ENCODE measurements at regions not wholly inside any gene's neighbourhood (a gene's known extent, or its start where the extent isn't known, plus 50 kb on each side); places are given as distances from the start of the nearest gene placed in this dataset.

GRCh38 chr2:203629699-203630098 lies 76.7 kb upstream of the CD28 start:
- no peak for DNase-seq
- Mint-ChIP-seq H3K27ac (no peak overlapping the region), H3K36me3 (ENCODE audit: low read depth) (no peaks in the 10 kb centered on the region), H3K27me3 (no peaks in the 10 kb centered on the region), H3K4me1 (ENCODE audit: low read depth) (no peaks in the 10 kb centered on the region), H3K4me3 (no peak overlapping the region), H3K9me3 (no peaks in the 10 kb centered on the region)
- Histone ChIP-seq H3K4me3 (ENCODE audit: low read length) (no peak overlapping the region), H3K9me3 (ENCODE audit: control insufficient read depth in 1 of 2, insufficient read depth in 1 of 2, low read length in 2 of 2) (no peaks in the 10 kb centered on the region), H3K27me3 (ENCODE audit: control insufficient read depth in 1 of 2, insufficient read depth in 2 of 2, low read length in 2 of 2) (no peaks in the 10 kb centered on the region), H3K36me3 (ENCODE audit: insufficient read depth, low read length) (no peaks in the 10 kb centered on the region), H3K4me1 (ENCODE audit: insufficient read depth, low read length) (no peaks in the 10 kb centered on the region), H3K27ac (ENCODE audit: low read depth in 1 of 2, low read length in 2 of 2) (no peak overlapping the region)
- CTCF ChIA-PET: no interaction called here
- ATAC-seq (ENCODE audit: poor library complexity): no peak
- intact Hi-C loops (cut with DNase I, micrococcal nuclease): no loop called here
- TF ChIP-seq, protein P1, sequence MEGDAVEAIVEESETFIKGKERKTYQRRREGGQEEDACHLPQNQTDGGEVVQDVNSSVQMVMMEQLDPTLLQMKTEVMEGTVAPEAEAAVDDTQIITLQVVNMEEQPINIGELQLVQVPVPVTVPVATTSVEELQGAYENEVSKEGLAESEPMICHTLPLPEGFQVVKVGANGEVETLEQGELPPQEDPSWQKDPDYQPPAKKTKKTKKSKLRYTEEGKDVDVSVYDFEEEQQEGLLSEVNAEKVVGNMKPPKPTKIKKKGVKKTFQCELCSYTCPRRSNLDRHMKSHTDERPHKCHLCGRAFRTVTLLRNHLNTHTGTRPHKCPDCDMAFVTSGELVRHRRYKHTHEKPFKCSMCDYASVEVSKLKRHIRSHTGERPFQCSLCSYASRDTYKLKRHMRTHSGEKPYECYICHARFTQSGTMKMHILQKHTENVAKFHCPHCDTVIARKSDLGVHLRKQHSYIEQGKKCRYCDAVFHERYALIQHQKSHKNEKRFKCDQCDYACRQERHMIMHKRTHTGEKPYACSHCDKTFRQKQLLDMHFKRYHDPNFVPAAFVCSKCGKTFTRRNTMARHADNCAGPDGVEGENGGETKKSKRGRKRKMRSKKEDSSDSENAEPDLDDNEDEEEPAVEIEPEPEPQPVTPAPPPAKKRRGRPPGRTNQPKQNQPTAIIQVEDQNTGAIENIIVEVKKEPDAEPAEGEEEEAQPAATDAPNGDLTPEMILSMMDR (IDR thresholded peaks at IDR 0.05): no peak
- POLR2A ChIA-PET: interaction anchor here (1.5 kb wide), 1 partner anchor 103 kb away, joined by 3 read pairs; no protein-coding TSS in a partner anchor

- Mint-ChIP-seq H3K27me3 (no peaks in the 10 kb centered on the region), H3K4me1 (ENCODE audit: low read depth) (peaks cover 7% of the 10 kb centered on the region), H3K27ac (no peak overlapping the region), H3K36me3 (ENCODE audit: low read depth) (no peaks in the 10 kb centered on the region), H3K9me3 (no peaks in the 10 kb centered on the region), H3K4me3 (no peak overlapping the region)
- Histone ChIP-seq H3K36me3 (ENCODE audit: insufficient read depth, low read length) (no peaks in the 10 kb centered on the region), H3K4me1 (ENCODE audit: insufficient read depth, low read length) (no peaks in the 10 kb centered on the region), H3K27me3 (ENCODE audit: control insufficient read depth in 1 of 2, insufficient read depth in 2 of 2, low read length in 2 of 2) (no peaks in the 10 kb centered on the region), H3K4me3 (ENCODE audit: low read length) (no peak overlapping the region), H3K27ac (ENCODE audit: low read depth in 1 of 2, low read length in 2 of 2) (no peak overlapping the region), H3K9me3 (ENCODE audit: control insufficient read depth in 1 of 2, insufficient read depth in 1 of 2, low read length in 2 of 2) (no peaks in the 10 kb centered on the region)
- TF ChIP-seq, protein P1 (IDR thresholded peaks at IDR 0.05): no peak
- DNase-seq: no peak
- ChIA-PET POLR2A (no interaction called here), CTCF (no interaction called here)
- intact Hi-C loops (cut with DNase I, micrococcal nuclease): no loop called here
- no peak for ATAC-seq (ENCODE audit: poor library complexity)
These were observed 75.2 kb upstream of the CD28 start for GRCh38 chr2:203631068-203631757.

DNA sequence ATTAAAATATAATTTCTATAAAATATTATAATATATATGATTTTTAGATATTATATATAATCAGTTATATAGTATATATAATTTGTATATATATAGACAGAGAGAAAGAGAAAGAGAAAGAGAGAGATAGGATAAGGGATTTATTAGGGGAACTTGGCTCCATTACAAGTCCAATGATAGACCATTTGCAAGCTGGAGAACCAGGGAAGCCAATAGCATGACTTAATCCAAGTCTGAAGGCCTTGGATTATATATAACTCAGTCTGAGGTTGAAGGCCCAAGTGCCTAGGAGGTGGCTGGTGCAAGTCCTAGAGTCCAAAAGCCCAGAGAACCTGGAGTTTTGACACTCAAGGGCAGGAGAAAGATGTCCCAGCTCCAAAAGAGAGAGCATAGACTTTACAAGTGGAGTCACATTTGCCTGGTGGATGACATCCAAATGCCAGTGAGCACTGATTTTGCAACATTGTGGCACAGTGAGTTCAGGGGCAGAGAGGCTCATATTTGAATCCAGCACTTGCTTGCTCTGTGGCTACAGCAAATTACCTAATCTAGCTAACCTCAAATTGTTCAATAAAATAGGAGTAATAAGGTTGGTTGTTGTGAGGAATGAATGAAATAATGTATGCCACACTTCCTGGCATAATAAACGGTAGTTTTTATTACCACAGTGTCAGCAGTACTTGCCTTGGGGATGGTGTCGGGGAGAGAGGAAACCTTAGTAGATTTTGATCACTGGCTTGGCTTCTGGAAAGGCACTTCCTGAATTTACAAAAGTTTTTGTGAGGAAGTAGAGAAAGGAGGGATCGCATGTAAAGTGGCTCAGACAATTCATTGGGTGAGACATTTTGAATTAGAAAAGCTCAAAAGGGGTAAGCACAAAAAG lies 69.6 kb upstream of the CD28 start:
- CTCF ChIA-PET: interaction anchor here (1.0 kb wide), 1 partner anchor 178 kb away, joined by 3 read pairs; no protein-coding TSS in a partner anchor

More for the DNA sequence above, 69.6 kb upstream of the CD28 start:
- no peaks in the 10 kb centered on the region for H3K27me3 Mint-ChIP-seq
- POLR2A ChIA-PET: interaction anchor here (1.2 kb wide), 1 partner anchor 12 kb away, joined by 4 read pairs; no protein-coding TSS in a partner anchor
- Histone ChIP-seq H3K9me3 (ENCODE audit: control insufficient read depth in 1 of 2, insufficient read depth in 1 of 2, low read length in 2 of 2) (no peaks in the 10 kb centered on the region), H3K36me3 (ENCODE audit: insufficient read depth, low read length) (no peaks in the 10 kb centered on the region), H3K4me3 (ENCODE audit: low read length) (no peak overlapping the region), H3K4me1 (ENCODE audit: insufficient read depth, low read length) (peaks cover 17% of the 10 kb centered on the region), H3K27ac (ENCODE audit: low read depth in 1 of 2, low read length in 2 of 2) (no peak overlapping the region), H3K27me3 (ENCODE audit: control insufficient read depth in 1 of 2, insufficient read depth in 2 of 2, low read length in 2 of 2) (no peaks in the 10 kb centered on the region)
- ATAC-seq (ENCODE audit: poor library complexity) (no peak), DNase-seq (no peak)
- intact Hi-C loops (cut with DNase I, micrococcal nuclease): no loop called here
- H3K9me3 Mint-ChIP-seq: no peaks in the 10 kb centered on the region
- H3K36me3 Mint-ChIP-seq (ENCODE audit: low read depth): no peaks in the 10 kb centered on the region
- peaks cover 33% of the 10 kb centered on the region for H3K4me1 Mint-ChIP-seq (ENCODE audit: low read depth)
- H3K27ac Mint-ChIP-seq: no peak overlapping the region
- H3K4me3 Mint-ChIP-seq: no peak overlapping the region
- TF ChIP-seq, protein P1 (IDR thresholded peaks at IDR 0.05): no peak

Measured in CD4-positive, alpha-beta T cell (primary cell).